Prostate gland (tissue), 2 donors: ENCODE measurements at regions not wholly inside any gene's neighbourhood (a gene's known extent, or its start where the extent isn't known, plus 50 kb on each side); places are given as distances from the start of the nearest gene placed in this dataset.

Experiments used
- CTCF ChIP-seq, 4 experiments: fragments of 200-600 bp in 2 of 4; fragments of 450-650 bp in 2 of 4; sonication (generic) in 2 of 4; IDR thresholded peaks; 1 replicate in 3 of 4; 2 replicates in 1 of 4; pipeline ENCODE4 v1.5.1; 2016 to 2019; ENCODE audit warnings: antibody characterized with exemption in 4 of 4, mild to moderate bottlenecking in 2 of 4, moderate library complexity in 2 of 4
- POLR2A ChIP-seq: fragments of 450-650 bp; IDR thresholded peaks from one replicate; pipeline ENCODE4 v1.6.1; 2016; ENCODE audit warnings: antibody characterized with exemption, mild to moderate bottlenecking
- POLR2AphosphoS5 ChIP-seq: sonication (generic); formaldehyde crosslinking; IDR thresholded peaks from one replicate; pipeline ENCODE4 v1.6.1; 2017; ENCODE audit warnings: antibody characterized with exemption

GRCh38 chr1:83673312-83673711 lies 325.6 kb downstream of the TTLL7 start:
- TF ChIP-seq CTCF (IDR thresholded peaks at IDR 0.05) = no peak
- no peak for TF ChIP-seq POLR2A
- no peak for TF ChIP-seq POLR2AphosphoS5
